Tibial nerve (tissue), 4 donors: ENCODE measurements at regions not wholly inside any gene's neighbourhood (a gene's known extent, or its start where the extent isn't known, plus 50 kb on each side); places are given as distances from the start of the nearest gene placed in this dataset.

Experiments used
- DNase-seq, 2 donors: peaks; one replicate each; pipeline ENCODE4 v3.0.0-alpha.2; 2019; ENCODE audit warnings: low spot score in 2 of 2
- H3K27ac ChIP-seq, 4 donors: fragments of 200-600 bp; sonication (generic) in 3 of 4; one replicate each; pipeline ENCODE4 v1.5.1; 2017 to 2019; ENCODE audit warnings: mild to moderate bottlenecking in 1 of 4
- H3K27me3 ChIP-seq, 2 donors: fragments of 200-600 bp; sonication (generic) in 1 of 2; one replicate each; pipeline versions ENCODE4 v1.5.1 to v1.6.0; 2017 to 2019
- H3K36me3 ChIP-seq, 3 donors: fragments of 200-600 bp; sonication (generic); one replicate each; pipeline ENCODE4 v1.5.1; 2018 to 2019
- H3K4me1 ChIP-seq, 4 donors: fragments of 200-600 bp; sonication (generic) in 3 of 4; one replicate each; pipeline ENCODE4 v1.5.1; 2017 to 2019
- H3K4me3 ChIP-seq, 4 donors: fragments of 200-600 bp; sonication (generic) in 3 of 4; one replicate each; pipeline ENCODE4 v1.5.1; 2017 to 2019; ENCODE audit warnings: mild to moderate bottlenecking in 1 of 4, moderate library complexity in 1 of 4
- H3K9me3 ChIP-seq, 4 donors: fragments of 200-600 bp; sonication (generic) in 3 of 4; one replicate each; pipeline ENCODE4 v1.5.1; 2017 to 2019
- CTCF ChIP-seq, 5 experiments: fragments of 200-600 bp in 3 of 5; fragments of 450-650 bp in 2 of 5; sonication (generic) in 3 of 5; IDR thresholded peaks; one replicate each; pipeline ENCODE4 v1.5.1; 2016 to 2019; ENCODE audit warnings: antibody characterized with exemption in 5 of 5, mild to moderate bottlenecking in 3 of 5, moderate library complexity in 2 of 5
- EP300 ChIP-seq, 2 donors: sonication (generic); formaldehyde crosslinking; IDR thresholded peaks; one replicate each; pipeline ENCODE4 v1.6.1; 2017; ENCODE audit warnings: antibody characterized with exemption in 2 of 2, mild to moderate bottlenecking in 1 of 2
- POLR2A ChIP-seq, 2 donors: fragments of 450-650 bp; IDR thresholded peaks; one replicate each; pipeline ENCODE4 v1.6.1; 2017; ENCODE audit warnings: antibody characterized with exemption in 2 of 2, mild to moderate bottlenecking in 2 of 2, moderate library complexity in 2 of 2
- WGBS, 2 donors: methylation state at CpG; one replicate each; pipeline ENCODE4 v1.1.5; 2018; 5-methylcytosine and 5-hydroxymethylcytosine counted together

GRCh38 chr5:116896001-116896400, 321.4 kb upstream of the SEMA6A start:
- no peak for DNase-seq
- Histone ChIP-seq H3K27me3 (no peaks in the 10 kb centered on the region), H3K4me3 (no peak overlapping the region), H3K9me3 (no peaks in the 10 kb centered on the region), H3K4me1 (no peaks in the 10 kb centered on the region), H3K27ac (no peak overlapping the region), H3K36me3 (no peaks in the 10 kb centered on the region)
- TF ChIP-seq CTCF (IDR thresholded peaks at IDR 0.05) (no peak), POLR2A (IDR thresholded peaks at IDR 0.05) (no peak), EP300 (IDR thresholded peaks at IDR 0.05) (no peak)

- no peaks in the 10 kb centered on the region for H3K4me1 ChIP-seq
- no peak for TF ChIP-seq EP300 (IDR thresholded peaks at IDR 0.05)
- TF ChIP-seq POLR2A (IDR thresholded peaks at IDR 0.05), result no peak
- TF ChIP-seq CTCF (IDR thresholded peaks at IDR 0.05), result no peak
- no peak for DNase-seq
Measured at GRCh38 chr5:116892993-116893392, 318.4 kb upstream of the SEMA6A start.

GRCh38 chr5:116887104-116887503, 312.5 kb upstream of the SEMA6A start:
- TF ChIP-seq POLR2A (IDR thresholded peaks at IDR 0.05), result no peak
- no peak for TF ChIP-seq CTCF (IDR thresholded peaks at IDR 0.05)
- no peak for TF ChIP-seq EP300 (IDR thresholded peaks at IDR 0.05)
- Histone ChIP-seq H3K9me3 (no peaks in the 10 kb centered on the region), H3K27me3 (no peaks in the 10 kb centered on the region), H3K27ac (no peak overlapping the region), H3K4me1 (no peaks in the 10 kb centered on the region), H3K4me3 (no peak overlapping the region), H3K36me3 (no peaks in the 10 kb centered on the region)
- 96 to 100% methylated on average over 1 of the region's 1 CpG for WGBS, 2 donors
- DNase-seq, result no peak

More at GRCh38 chr5:116892993-116893392, 318.4 kb upstream of the SEMA6A start:
- no peak overlapping the region for H3K4me3 ChIP-seq
- H3K27ac ChIP-seq, result no peak overlapping the region
- H3K36me3 ChIP-seq, result no peaks in the 10 kb centered on the region
- H3K9me3 ChIP-seq, result no peaks in the 10 kb centered on the region
- no peaks in the 10 kb centered on the region for H3K27me3 ChIP-seq

- DNase-seq, result no peak
- no peak overlapping the region for H3K27ac ChIP-seq
- H3K27me3 ChIP-seq, result no peaks in the 10 kb centered on the region
- no peaks in the 10 kb centered on the region for H3K36me3 ChIP-seq
- H3K9me3 ChIP-seq, result no peaks in the 10 kb centered on the region
- H3K4me1 ChIP-seq, result no peaks in the 10 kb centered on the region
- TF ChIP-seq CTCF (IDR thresholded peaks at IDR 0.05) (no peak), POLR2A (IDR thresholded peaks at IDR 0.05) (no peak), EP300 (IDR thresholded peaks at IDR 0.05) (no peak)
- H3K4me3 ChIP-seq, result no peak overlapping the region
Measured at GRCh38 chr5:116885825-116886224, 311.2 kb upstream of the SEMA6A start.

- H3K27ac ChIP-seq, result no peak overlapping the region
- WGBS, 2 donors, result 84 to 86% methylated on average over 2 of the region's 2 CpGs
- H3K4me1 ChIP-seq, result no peaks in the 10 kb centered on the region
- TF ChIP-seq POLR2A (IDR thresholded peaks at IDR 0.05), result no peak
- TF ChIP-seq CTCF (IDR thresholded peaks at IDR 0.05), result no peak
- no peak for DNase-seq
- no peaks in the 10 kb centered on the region for H3K36me3 ChIP-seq
- H3K9me3 ChIP-seq, result peaks cover 0 to 4% (median 0%) of the 10 kb centered on the region in 4 donors
- H3K4me3 ChIP-seq, result no peak overlapping the region
- no peaks in the 10 kb centered on the region for H3K27me3 ChIP-seq
Measured at GRCh38 chr5:116883875-116884274, 309.3 kb upstream of the SEMA6A start.
